Upper lobe of left lung (tissue), 6 donors: ENCODE measurements at regions not wholly inside any gene's neighbourhood (a gene's known extent, or its start where the extent isn't known, plus 50 kb on each side); places are given as distances from the start of the nearest gene placed in this dataset.
"Not testable (repeated sequence)": the region's sequence is repeated elsewhere in the genome, so short reads cannot be mapped to it uniquely, and the experiment has no call there.

Experiments
- ATAC-seq, 2 donors: fragments of 200-7000 bp; cut with Tn5 transposase; one replicate each; pipeline ENCODE4 v1.9.1; 2022; ENCODE audit warnings: mild to moderate bottlenecking in 2 of 2, moderate library complexity in 2 of 2; ENCODE audit not compliant: low FRiP score in 2 of 2
- DNase-seq, 2 donors: peaks; one replicate each; pipeline ENCODE4 v3.0.0-alpha.2; 2019 to 2020
- H3K27ac ChIP-seq, 4 donors: fragments of 200-600 bp; sonication (generic); one replicate each; pipeline ENCODE4 v1.5.1; 2016 to 2019
- H3K27me3 ChIP-seq, 4 donors: fragments of 200-600 bp; sonication (generic); one replicate each; pipeline ENCODE4 v1.5.1; 2017 to 2019
- H3K36me3 ChIP-seq, 4 donors: fragments of 200-600 bp; sonication (generic); one replicate each; pipeline ENCODE4 v1.5.1; 2016 to 2019
- H3K4me1 ChIP-seq, 4 donors: fragments of 200-600 bp; sonication (generic); one replicate each; pipeline ENCODE4 v1.5.1; 2018 to 2019
- H3K4me3 ChIP-seq, 4 donors: fragments of 200-600 bp; sonication (generic); one replicate each; pipeline ENCODE4 v1.5.1; 2017 to 2019; ENCODE audit warnings: mild to moderate bottlenecking in 2 of 4, moderate library complexity in 1 of 4
- H3K9me3 ChIP-seq, 4 donors: fragments of 200-600 bp; sonication (generic); one replicate each; pipeline ENCODE4 v1.5.1; 2018 to 2019
- EP300 ChIP-seq, 4 donors: sonication (generic); formaldehyde crosslinking; IDR thresholded peaks; one replicate each; pipeline ENCODE4 v1.5.1; 2017; ENCODE audit warnings: antibody characterized with exemption in 4 of 4, control low read depth in 2 of 4
- POLR2A ChIP-seq, 4 donors: fragments of 450-650 bp; IDR thresholded peaks; one replicate each; pipeline ENCODE4 v1.5.1; 2016 to 2017; ENCODE audit warnings: antibody characterized with exemption in 4 of 4, mild to moderate bottlenecking in 2 of 4
- POLR2AphosphoS5 ChIP-seq, 2 donors: sonication (generic); formaldehyde crosslinking; IDR thresholded peaks; one replicate each; pipeline ENCODE4 v1.5.1; 2017; ENCODE audit warnings: antibody characterized with exemption in 2 of 2
- WGBS, 2 donors: methylation state at CpG; one replicate each; pipeline ENCODE4 v1.1.5; 2017 to 2018; 5-methylcytosine and 5-hydroxymethylcytosine counted together
- TF ChIP-seq, protein P1 (sequence below), 6 experiments: fragments of 450-650 bp in 4 of 6; fragments of 200-600 bp in 2 of 6; sonication (generic) in 2 of 6; IDR thresholded peaks; one replicate each; pipeline ENCODE4 v1.5.1; 2016 to 2019; ENCODE audit warnings: antibody characterized with exemption in 6 of 6
- donor health status: DM: no; HTN: no; CAD: no; lungs with moderate emphysema.
- donor health status: DM: no; HTN: yes; CAD: no; lungs with severe emphysema.

DNA sequence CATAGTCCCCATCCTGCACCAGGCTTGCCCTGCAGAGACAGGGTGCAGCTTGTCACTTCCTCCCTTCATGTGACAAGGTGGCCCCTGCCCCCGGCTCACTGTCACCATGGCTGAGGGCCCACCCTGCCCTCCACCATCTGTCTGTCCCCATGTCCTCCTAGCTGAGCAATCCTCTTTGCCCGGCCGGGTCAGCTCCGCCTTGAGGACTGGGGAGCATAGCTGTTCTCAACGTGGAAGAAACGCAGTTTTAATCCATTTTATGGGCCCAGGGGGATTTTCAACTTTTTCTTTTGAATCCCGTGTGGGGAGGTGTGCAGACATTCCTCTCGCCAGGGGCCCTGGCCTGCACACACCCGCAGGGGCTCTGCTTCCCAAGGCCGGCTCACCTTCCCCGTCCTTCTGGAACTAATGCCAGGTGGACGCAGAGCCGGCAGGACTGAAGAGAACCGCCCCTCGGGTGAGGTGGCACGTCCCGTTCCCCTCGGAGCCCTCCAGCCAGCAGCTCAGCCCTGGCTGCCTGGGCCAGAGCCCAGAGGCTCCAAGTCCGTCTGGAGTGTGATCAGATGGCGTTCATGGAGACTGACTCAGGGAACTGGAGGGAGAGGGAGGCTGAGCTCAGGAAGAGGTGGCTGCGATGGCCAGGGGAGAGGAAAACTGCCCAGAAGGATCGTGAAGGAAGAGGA is 1108.7 kb downstream of the BRD1 start:
- DNase-seq (peak in 1 of 2 donors; percentile 48), ATAC-seq (no peak)
- 76 to 77% methylated on average over 18 to 22 of the region's 22 CpGs for WGBS, 2 donors
- H3K27ac ChIP-seq: no peak overlapping the region
- H3K4me1 ChIP-seq: no peaks in the 10 kb centered on the region
- no peaks in the 10 kb centered on the region for H3K27me3 ChIP-seq
- no peaks in the 10 kb centered on the region for H3K36me3 ChIP-seq
- no peaks in the 10 kb centered on the region for H3K9me3 ChIP-seq
- no peak overlapping the region for H3K4me3 ChIP-seq
- no peak for TF ChIP-seq POLR2AphosphoS5 (IDR thresholded peaks at IDR 0.05)
- TF ChIP-seq, protein P1, sequence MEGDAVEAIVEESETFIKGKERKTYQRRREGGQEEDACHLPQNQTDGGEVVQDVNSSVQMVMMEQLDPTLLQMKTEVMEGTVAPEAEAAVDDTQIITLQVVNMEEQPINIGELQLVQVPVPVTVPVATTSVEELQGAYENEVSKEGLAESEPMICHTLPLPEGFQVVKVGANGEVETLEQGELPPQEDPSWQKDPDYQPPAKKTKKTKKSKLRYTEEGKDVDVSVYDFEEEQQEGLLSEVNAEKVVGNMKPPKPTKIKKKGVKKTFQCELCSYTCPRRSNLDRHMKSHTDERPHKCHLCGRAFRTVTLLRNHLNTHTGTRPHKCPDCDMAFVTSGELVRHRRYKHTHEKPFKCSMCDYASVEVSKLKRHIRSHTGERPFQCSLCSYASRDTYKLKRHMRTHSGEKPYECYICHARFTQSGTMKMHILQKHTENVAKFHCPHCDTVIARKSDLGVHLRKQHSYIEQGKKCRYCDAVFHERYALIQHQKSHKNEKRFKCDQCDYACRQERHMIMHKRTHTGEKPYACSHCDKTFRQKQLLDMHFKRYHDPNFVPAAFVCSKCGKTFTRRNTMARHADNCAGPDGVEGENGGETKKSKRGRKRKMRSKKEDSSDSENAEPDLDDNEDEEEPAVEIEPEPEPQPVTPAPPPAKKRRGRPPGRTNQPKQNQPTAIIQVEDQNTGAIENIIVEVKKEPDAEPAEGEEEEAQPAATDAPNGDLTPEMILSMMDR (IDR thresholded peaks at IDR 0.05): no peak
- no peak for TF ChIP-seq POLR2A (IDR thresholded peaks at IDR 0.05)
- no peak for TF ChIP-seq EP300 (IDR thresholded peaks at IDR 0.05)

DNA sequence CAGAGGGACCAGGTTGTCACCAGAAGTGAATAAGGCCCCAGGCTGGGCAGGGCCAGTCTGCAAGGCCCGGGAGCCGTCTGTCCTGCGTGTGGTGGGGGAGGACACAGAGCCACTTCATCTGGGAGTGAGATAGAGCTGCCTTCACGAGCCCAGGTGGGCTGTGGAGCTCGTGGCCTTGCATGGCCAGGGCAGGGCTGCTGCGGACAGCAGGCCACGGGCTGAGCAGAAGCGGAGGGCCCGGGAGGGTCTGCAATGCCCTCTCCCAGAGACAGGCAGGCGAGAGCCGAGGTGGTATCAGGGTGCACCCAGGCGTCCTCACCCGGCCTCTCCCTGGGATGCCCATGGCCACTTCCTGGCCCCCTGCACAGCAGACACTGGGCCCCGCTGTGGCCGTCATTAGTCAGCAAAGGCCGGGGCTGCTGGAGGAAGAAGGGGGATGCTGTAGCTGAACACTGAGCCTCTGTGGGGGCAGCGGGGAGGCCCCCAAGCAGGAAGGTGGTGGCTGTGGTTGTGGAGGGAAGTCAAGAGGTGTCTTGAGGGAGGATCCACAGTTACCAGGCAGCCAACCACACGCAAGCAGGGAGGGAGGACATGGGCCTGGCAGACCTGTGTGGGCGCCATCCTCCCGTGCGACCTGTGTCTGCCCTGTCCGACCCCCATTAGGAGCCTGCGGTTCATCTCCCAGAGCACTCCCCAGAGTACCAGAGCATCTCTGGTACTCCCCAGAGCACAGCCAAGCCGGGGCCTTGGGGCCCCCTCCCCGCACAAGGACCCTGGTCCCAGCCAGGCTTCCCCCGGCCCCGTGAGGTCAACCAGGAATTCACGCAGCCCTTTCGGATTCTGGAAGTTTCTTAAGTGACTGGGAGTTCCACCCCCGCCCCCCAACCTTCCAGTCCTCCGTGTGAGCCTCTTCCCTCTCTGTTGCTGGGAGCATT is 1109.5 kb downstream of the BRD1 start:
- Histone ChIP-seq H3K27me3 (no peaks in the 10 kb centered on the region), H3K4me3 (no peak overlapping the region), H3K36me3 (no peaks in the 10 kb centered on the region), H3K27ac (no peak overlapping the region), H3K4me1 (no peaks in the 10 kb centered on the region), H3K9me3 (no peaks in the 10 kb centered on the region)
- WGBS, 2 donors: 63 to 88% methylated on average over 14 to 30 of the region's 31 CpGs
- no peak for ATAC-seq
- TF ChIP-seq POLR2A (IDR thresholded peaks at IDR 0.05) (no peak), EP300 (IDR thresholded peaks at IDR 0.05) (no peak), POLR2AphosphoS5 (IDR thresholded peaks at IDR 0.05) (no peak)
- peak in 1 of 2 donors; percentile 58 for DNase-seq

- Histone ChIP-seq H3K4me1 (no peaks in the 10 kb centered on the region), H3K9me3 (no peaks in the 10 kb centered on the region), H3K4me3 (no peak overlapping the region), H3K27ac (no peak overlapping the region), H3K36me3 (no peaks in the 10 kb centered on the region), H3K27me3 (no peaks in the 10 kb centered on the region)
- WGBS, 2 donors: 81 to 84% methylated on average over 21 of the region's 24 CpGs
- TF ChIP-seq EP300 (IDR thresholded peaks at IDR 0.05) (no peak), POLR2A (IDR thresholded peaks at IDR 0.05) (no peak), POLR2AphosphoS5 (IDR thresholded peaks at IDR 0.05) (no peak)
- TF ChIP-seq, protein P1 (IDR thresholded peaks at IDR 0.05): no peak
- ATAC-seq: no peak
- peak in 1 of 2 donors; percentile 29 for DNase-seq
These were observed 1110.4 kb downstream of the BRD1 start for GRCh38 chr22:48717076-48717810.

- not testable (repeated sequence) for H3K4me3 ChIP-seq, H3K27me3 ChIP-seq, H3K36me3 ChIP-seq, H3K27ac ChIP-seq, ATAC-seq, DNase-seq, H3K9me3 ChIP-seq, H3K4me1 ChIP-seq
- WGBS, 2 donors: 83 to 90% methylated on average over 3 of the region's 3 CpGs
These were observed 1111.5 kb downstream of the BRD1 start for GRCh38 chr22:48716154-48716553.

- ATAC-seq (no peak), DNase-seq (no peak)
- WGBS, 2 donors: 85 to 99% methylated on average over 4 of the region's 4 CpGs
- Histone ChIP-seq H3K27me3 (no peaks in the 10 kb centered on the region), H3K9me3 (no peaks in the 10 kb centered on the region), H3K4me3 (no peak overlapping the region), H3K36me3 (no peaks in the 10 kb centered on the region), H3K4me1 (no peaks in the 10 kb centered on the region), H3K27ac (no peak overlapping the region)
- TF ChIP-seq, protein P1 (IDR thresholded peaks at IDR 0.05): no peak
- TF ChIP-seq EP300 (IDR thresholded peaks at IDR 0.05) (no peak), POLR2AphosphoS5 (IDR thresholded peaks at IDR 0.05) (no peak), POLR2A (IDR thresholded peaks at IDR 0.05) (no peak)
These were observed 1112.2 kb downstream of the BRD1 start for GRCh38 chr22:48715511-48715910.
